Chondrocyte (in vitro differentiated cells): ENCODE measurements at regions not wholly inside any gene's neighbourhood (a gene's known extent, or its start where the extent isn't known, plus 50 kb on each side); places are given as distances from the start of the nearest gene placed in this dataset.

Source experiments
- DNase-seq: peaks from one replicate; pipeline ENCODE4 v3.0.0; 2021; ENCODE audit warnings: mixed read lengths, low spot score
- H3K27ac Mint-ChIP-seq: one replicate; pipeline ENCODE4 v1.8.0; 2021; ENCODE audit warnings: mild to moderate bottlenecking, moderate library complexity, mixed read lengths; ENCODE audit not compliant: unreplicated experiment
- H3K27me3 Mint-ChIP-seq: 2 replicates; pipeline ENCODE4 v1.8.0; 2021; ENCODE audit warnings: low read depth, mixed read lengths
- H3K36me3 Mint-ChIP-seq: 2 replicates; pipeline ENCODE4 v1.8.0; 2021; ENCODE audit warnings: low read depth, mixed read lengths
- H3K4me1 Mint-ChIP-seq: 2 replicates; pipeline ENCODE4 v1.8.0; 2021; ENCODE audit warnings: low read depth, mild to moderate bottlenecking, mixed read lengths
- H3K4me3 Mint-ChIP-seq: one replicate; pipeline ENCODE4 v1.8.0; 2021; ENCODE audit warnings: mild to moderate bottlenecking, moderate library complexity, mixed read lengths; ENCODE audit not compliant: unreplicated experiment
- H3K9me3 Mint-ChIP-seq: 2 replicates; pipeline ENCODE4 v1.8.0; 2021; ENCODE audit warnings: low read depth, mixed read lengths
- CTCF ChIP-seq: fragments of 200-600 bp; sonication (generic); IDR thresholded peaks from 2 replicates; pipeline ENCODE4 v1.5.0; 2021; ENCODE audit warnings: antibody characterized with exemption, mild to moderate bottlenecking, moderate library complexity

GRCh38 chr6:148157841-148158240, 184.8 kb upstream of the SASH1 start:
- Mint-ChIP-seq H3K27me3 (no peaks in the 10 kb centered on the region), H3K4me3 (no peak overlapping the region), H3K4me1 (no peaks in the 10 kb centered on the region), H3K27ac (no peak overlapping the region), H3K9me3 (no peaks in the 10 kb centered on the region), H3K36me3 (no peaks in the 10 kb centered on the region)
- no peak for TF ChIP-seq CTCF
- no peak for DNase-seq

- H3K4me1 Mint-ChIP-seq: peaks cover 3% of the 10 kb centered on the region
- no peak for DNase-seq
- TF ChIP-seq CTCF: no peak
- H3K36me3 Mint-ChIP-seq: no peaks in the 10 kb centered on the region
- no peaks in the 10 kb centered on the region for H3K27me3 Mint-ChIP-seq
- no peak overlapping the region for H3K27ac Mint-ChIP-seq
- no peaks in the 10 kb centered on the region for H3K9me3 Mint-ChIP-seq
- H3K4me3 Mint-ChIP-seq: no peak overlapping the region
Measured at GRCh38 chr6:148164645-148165044, 178.0 kb upstream of the SASH1 start.

- Mint-ChIP-seq H3K27me3 (no peaks in the 10 kb centered on the region), H3K9me3 (no peaks in the 10 kb centered on the region), H3K27ac (no peak overlapping the region), H3K4me1 (peaks cover 3% of the 10 kb centered on the region), H3K4me3 (no peak overlapping the region), H3K36me3 (no peaks in the 10 kb centered on the region)
- peak; percentile 93 for TF ChIP-seq CTCF
- no peak for DNase-seq
Measured at GRCh38 chr6:148166339-148166968, 176.2 kb upstream of the SASH1 start.

- TF ChIP-seq CTCF: no peak
- Mint-ChIP-seq H3K4me1 (no peaks in the 10 kb centered on the region), H3K9me3 (no peaks in the 10 kb centered on the region), H3K27me3 (no peaks in the 10 kb centered on the region), H3K27ac (no peak overlapping the region), H3K36me3 (no peaks in the 10 kb centered on the region), H3K4me3 (no peak overlapping the region)
- DNase-seq: no peak
Measured at GRCh38 chr6:148169706-148170105, 172.9 kb upstream of the SASH1 start.

GRCh38 chr6:148170286-148170685, 172.4 kb upstream of the SASH1 start:
- Mint-ChIP-seq H3K27me3 (no peaks in the 10 kb centered on the region), H3K27ac (no peak overlapping the region), H3K4me3 (no peak overlapping the region), H3K4me1 (no peaks in the 10 kb centered on the region), H3K36me3 (no peaks in the 10 kb centered on the region), H3K9me3 (no peaks in the 10 kb centered on the region)
- TF ChIP-seq CTCF: no peak
- no peak for DNase-seq
